Kidney epithelial cell (primary cell): ENCODE measurements at regions not wholly inside any gene's neighbourhood (a gene's known extent, or its start where the extent isn't known, plus 50 kb on each side); places are given as distances from the start of the nearest gene placed in this dataset.

Experiments
- DNase-seq: peaks from one replicate; pipeline ENCODE4 v3.0.0-alpha.2; 2010; ENCODE audit warnings: low read depth
- H3K27me3 ChIP-seq: 2 replicates; pipeline ENCODE4 v1.6.0; 2011; ENCODE audit warnings: low read length; ENCODE audit not compliant: control insufficient read depth, insufficient read depth
- H3K36me3 ChIP-seq: 2 replicates; pipeline ENCODE4 v1.5.1; 2011; ENCODE audit warnings: low read length; ENCODE audit not compliant: control insufficient read depth, insufficient read depth
- H3K4me3 ChIP-seq: 2 replicates; pipeline ENCODE4 v1.5.1; 2011; ENCODE audit warnings: low read depth, mild to moderate bottlenecking, control low read depth, low read length
- TF ChIP-seq, protein P1 (sequence below): IDR thresholded peaks from 2 replicates; pipeline ENCODE4 v1.5.1; 2011; ENCODE audit warnings: mild to moderate bottlenecking, moderate library complexity, low read length, control low read depth, inconsistent platforms; ENCODE audit not compliant: insufficient read depth, poor library complexity, severe bottlenecking

DNA sequence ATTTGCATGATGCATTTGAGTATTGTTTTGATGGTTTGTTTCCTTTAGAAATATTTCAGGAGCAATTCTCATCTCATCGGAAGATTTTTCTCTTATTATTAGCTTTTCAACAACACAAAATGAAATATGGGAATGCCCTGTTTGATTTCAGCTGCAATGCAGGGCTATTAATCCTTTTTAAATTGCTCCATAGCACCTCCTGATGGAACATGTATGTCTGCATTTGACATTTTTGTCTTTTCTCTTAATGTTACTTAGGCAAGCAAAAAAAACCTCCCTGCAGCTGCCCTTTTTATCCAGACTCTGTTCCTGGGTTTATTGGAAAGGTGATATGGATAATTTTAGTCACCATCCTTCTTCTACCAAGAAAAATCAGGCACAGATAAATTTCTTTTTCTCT lies 895.8 kb downstream of the RPS29 start:
- no peaks in the 10 kb centered on the region for H3K27me3 ChIP-seq
- no peak overlapping the region for H3K4me3 ChIP-seq
- TF ChIP-seq, protein P1, sequence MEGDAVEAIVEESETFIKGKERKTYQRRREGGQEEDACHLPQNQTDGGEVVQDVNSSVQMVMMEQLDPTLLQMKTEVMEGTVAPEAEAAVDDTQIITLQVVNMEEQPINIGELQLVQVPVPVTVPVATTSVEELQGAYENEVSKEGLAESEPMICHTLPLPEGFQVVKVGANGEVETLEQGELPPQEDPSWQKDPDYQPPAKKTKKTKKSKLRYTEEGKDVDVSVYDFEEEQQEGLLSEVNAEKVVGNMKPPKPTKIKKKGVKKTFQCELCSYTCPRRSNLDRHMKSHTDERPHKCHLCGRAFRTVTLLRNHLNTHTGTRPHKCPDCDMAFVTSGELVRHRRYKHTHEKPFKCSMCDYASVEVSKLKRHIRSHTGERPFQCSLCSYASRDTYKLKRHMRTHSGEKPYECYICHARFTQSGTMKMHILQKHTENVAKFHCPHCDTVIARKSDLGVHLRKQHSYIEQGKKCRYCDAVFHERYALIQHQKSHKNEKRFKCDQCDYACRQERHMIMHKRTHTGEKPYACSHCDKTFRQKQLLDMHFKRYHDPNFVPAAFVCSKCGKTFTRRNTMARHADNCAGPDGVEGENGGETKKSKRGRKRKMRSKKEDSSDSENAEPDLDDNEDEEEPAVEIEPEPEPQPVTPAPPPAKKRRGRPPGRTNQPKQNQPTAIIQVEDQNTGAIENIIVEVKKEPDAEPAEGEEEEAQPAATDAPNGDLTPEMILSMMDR = peak; percentile 12
- no peak for DNase-seq
- no peaks in the 10 kb centered on the region for H3K36me3 ChIP-seq

DNA sequence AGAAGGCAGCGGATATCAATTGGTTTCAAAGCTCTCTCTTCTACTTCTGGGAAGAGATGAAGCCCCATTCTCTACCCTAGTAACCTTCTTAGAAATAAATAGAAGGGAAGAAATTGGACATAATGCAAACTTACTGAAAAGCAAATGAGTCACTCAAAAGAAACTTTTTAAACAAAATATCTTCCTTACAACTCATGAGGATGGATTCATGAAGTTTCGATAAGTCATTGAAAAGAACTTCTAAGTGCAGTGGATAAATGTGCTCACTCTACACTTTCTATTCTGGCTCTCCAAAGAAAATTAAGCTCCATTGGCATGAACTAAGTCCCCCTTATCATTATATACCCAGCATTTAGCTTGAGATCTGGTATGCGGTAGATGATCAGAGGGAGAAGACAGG lies 899.5 kb downstream of the RPS29 start:
- TF ChIP-seq, protein P1 = no peak
- Histone ChIP-seq H3K36me3 (no peaks in the 10 kb centered on the region), H3K4me3 (no peak overlapping the region), H3K27me3 (no peaks in the 10 kb centered on the region)
- no peak for DNase-seq

DNA sequence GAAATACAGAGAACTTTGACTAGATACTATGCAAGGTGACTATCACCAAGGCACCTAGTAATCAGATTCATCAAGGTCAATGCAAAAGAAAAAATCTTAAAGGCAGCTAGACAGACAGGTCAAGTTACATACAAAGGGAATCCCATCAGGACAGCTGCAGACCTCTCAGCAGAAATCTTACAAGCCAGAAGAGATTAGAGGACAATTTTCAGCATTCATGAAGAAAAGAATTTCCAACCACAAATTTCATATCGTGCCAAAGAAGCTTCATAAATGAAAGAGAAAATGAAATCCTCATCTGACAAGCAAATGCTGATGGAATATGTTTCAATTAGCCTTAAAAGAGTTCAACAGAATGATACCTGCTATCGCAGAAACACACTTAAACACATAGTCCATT lies 913.7 kb downstream of the RPS29 start:
- Histone ChIP-seq H3K36me3 (no peaks in the 10 kb centered on the region), H3K4me3 (no peak overlapping the region), H3K27me3 (no peaks in the 10 kb centered on the region)
- no peak for DNase-seq
- TF ChIP-seq, protein P1 = no peak

DNA sequence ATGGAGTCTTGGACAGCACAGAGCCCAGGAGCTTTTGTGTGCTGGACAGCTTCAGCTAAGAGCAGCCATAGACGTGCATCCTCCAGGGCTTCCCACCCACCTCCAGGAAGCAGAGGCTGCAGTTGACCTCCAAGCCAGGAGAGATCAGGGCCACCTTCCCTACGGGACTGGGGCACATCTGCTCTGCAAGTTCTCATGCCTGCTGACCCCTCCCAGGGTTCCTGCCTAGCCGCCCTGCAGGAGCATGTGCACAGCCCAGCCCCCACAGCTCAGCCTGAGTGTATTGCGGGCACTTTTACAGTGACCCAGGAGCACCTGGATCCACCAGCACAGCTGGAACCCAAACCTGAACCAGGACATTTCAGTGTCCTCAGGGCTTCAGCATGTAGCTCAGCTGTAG lies 915.2 kb downstream of the RPS29 start:
- Histone ChIP-seq H3K36me3 (no peaks in the 10 kb centered on the region), H3K27me3 (no peaks in the 10 kb centered on the region), H3K4me3 (no peak overlapping the region)
- DNase-seq = no peak
- TF ChIP-seq, protein P1 = no peak

DNA sequence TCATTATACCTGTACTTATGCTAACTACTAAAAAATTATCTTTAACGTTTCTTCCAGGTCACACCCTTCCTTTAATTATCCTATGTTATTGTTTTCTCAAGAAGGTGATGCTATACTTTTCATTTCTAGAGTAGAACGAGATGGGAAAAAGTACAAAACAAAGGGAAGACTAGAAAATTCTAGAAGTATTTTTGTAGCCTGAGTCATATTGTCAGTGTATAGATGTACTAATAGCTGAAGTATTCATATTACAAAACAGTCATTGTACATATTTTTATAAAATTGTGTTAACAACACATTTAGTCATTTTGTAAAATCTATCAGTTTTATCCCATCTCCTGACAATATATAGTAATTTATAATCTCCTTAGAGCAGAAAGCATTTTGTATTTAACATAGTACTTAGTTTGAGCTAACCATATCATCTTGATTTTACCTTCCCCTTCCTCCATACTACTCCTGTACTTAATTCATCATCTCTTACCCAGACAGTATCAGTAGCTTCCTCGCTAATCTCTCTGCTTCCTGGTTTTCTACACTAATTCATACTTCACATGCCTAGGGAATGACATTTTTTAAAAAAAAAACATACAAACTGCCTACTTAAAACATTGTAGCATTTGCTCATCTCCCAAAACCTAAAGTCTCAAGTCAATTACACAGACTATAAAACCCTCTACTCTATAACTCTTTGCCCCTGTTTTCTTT lies 920.9 kb downstream of the RPS29 start:
- Histone ChIP-seq H3K36me3 (no peaks in the 10 kb centered on the region), H3K27me3 (no peaks in the 10 kb centered on the region), H3K4me3 (no peak overlapping the region)
- DNase-seq = no peak
- TF ChIP-seq, protein P1 = no peak

DNA sequence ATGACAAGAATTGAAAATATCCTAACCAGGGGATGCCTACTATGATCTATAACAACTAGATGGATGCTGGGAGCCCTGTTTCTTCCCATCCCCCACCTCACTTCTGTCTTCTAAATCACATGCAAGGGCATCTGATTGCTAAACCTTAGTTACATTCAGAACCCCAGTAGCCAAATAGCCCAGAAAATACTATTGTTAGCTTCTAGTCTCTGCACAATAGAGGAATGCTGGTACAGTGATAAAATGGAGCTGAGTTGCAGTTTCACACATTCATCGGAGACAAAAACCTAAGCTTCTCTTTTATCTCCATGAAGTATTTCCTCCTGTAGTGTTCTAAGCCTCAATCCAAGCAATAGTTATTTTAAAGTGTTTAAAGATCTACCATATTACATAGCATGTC lies 942.9 kb downstream of the RPS29 start:
- Histone ChIP-seq H3K4me3 (no peak overlapping the region), H3K27me3 (no peaks in the 10 kb centered on the region), H3K36me3 (no peaks in the 10 kb centered on the region)
- DNase-seq = no peak
- TF ChIP-seq, protein P1 = no peak
